Stimulated activated naive CD8-positive, alpha-beta T cell treated with anti-CD3 and anti-CD28 coated beads, Interleukin-15, amount 100 ng/mL, for 72 hours (primary cell): ENCODE measurements at regions not wholly inside any gene's neighbourhood (a gene's known extent, or its start where the extent isn't known, plus 50 kb on each side); places are given as distances from the start of the nearest gene placed in this dataset.
A peak's percentile ranks its signal among the peaks of the same experiment; 100 is the strongest.

ENCODE experiments used
- ATAC-seq: fragments of 150-1000 bp; cut with Tn5 transposase; 2 replicates; pipeline ENCODE4 v1.10.0; 2021; ENCODE audit warnings: mild to moderate bottlenecking, moderate library complexity
- DNase-seq, 2 donors: peaks; one replicate each; pipeline ENCODE4 v3.0.0; 2021 to 2022
- H3K27ac Mint-ChIP-seq, 2 donors: one replicate each; pipeline ENCODE4 v1.8.0; 2022; ENCODE audit warnings: mild to moderate bottlenecking in 2 of 2, mixed read lengths in 2 of 2, moderate library complexity in 2 of 2
- H3K27me3 Mint-ChIP-seq: one replicate; pipeline ENCODE4 v1.8.0; 2022; ENCODE audit warnings: mixed read lengths
- H3K4me1 Mint-ChIP-seq: one replicate; pipeline ENCODE4 v1.8.0; 2022; ENCODE audit warnings: mild to moderate bottlenecking, mixed read lengths
- H3K4me3 Mint-ChIP-seq, 2 donors: one replicate each; pipeline ENCODE4 v1.8.0; 2022; ENCODE audit warnings: mild to moderate bottlenecking in 2 of 2, mixed read lengths in 2 of 2, moderate library complexity in 1 of 2
- H3K9me3 Mint-ChIP-seq, 2 donors: one replicate each; pipeline ENCODE4 v1.8.0; 2022; ENCODE audit warnings: mixed read lengths in 2 of 2

- Mint-ChIP-seq H3K27me3 (peaks cover 15% of the 10 kb centered on the region), H3K4me1 (peaks cover 6% of the 10 kb centered on the region), H3K4me3 (no peak overlapping the region), H3K9me3 (no peaks in the 10 kb centered on the region), H3K27ac (no peak overlapping the region)
- ATAC-seq (peak; percentile 83), DNase-seq (peak in 1 of 2 donors; percentile 10)
Measured at GRCh38 chrX:15911734-15912550, 57.3 kb upstream of the AP1S2 start.

GRCh38 chrX:15909605-15910004 is 55.0 kb upstream of the AP1S2 start:
- Mint-ChIP-seq H3K4me1 (no peaks in the 10 kb centered on the region), H3K4me3 (no peak overlapping the region), H3K27me3 (peaks cover 15% of the 10 kb centered on the region), H3K27ac (no peak overlapping the region), H3K9me3 (no peaks in the 10 kb centered on the region)
- DNase-seq, result no peak
- ATAC-seq, result no peak

- H3K9me3 Mint-ChIP-seq, result no peaks in the 10 kb centered on the region
- DNase-seq, result no peak
- ATAC-seq, result no peak
- H3K27me3 Mint-ChIP-seq, result peaks cover 7% of the 10 kb centered on the region
- H3K4me1 Mint-ChIP-seq, result no peaks in the 10 kb centered on the region
- no peak overlapping the region for H3K27ac Mint-ChIP-seq
- H3K4me3 Mint-ChIP-seq, result no peak overlapping the region
Measured at GRCh38 chrX:15908603-15909290, 54.1 kb upstream of the AP1S2 start.

- DNase-seq, result no peak
- H3K27ac Mint-ChIP-seq, result no peak overlapping the region
- H3K4me1 Mint-ChIP-seq, result no peaks in the 10 kb centered on the region
- H3K27me3 Mint-ChIP-seq, result no peaks in the 10 kb centered on the region
- no peak overlapping the region for H3K4me3 Mint-ChIP-seq
- H3K9me3 Mint-ChIP-seq, result peaks cover 5 to 6% of the 10 kb centered on the region in 2 donors
- ATAC-seq, result no peak
Measured at GRCh38 chrX:15906041-15906943, 51.7 kb upstream of the AP1S2 start.
